ENCODE measurements at regions not wholly inside any gene's neighbourhood (a gene's known extent, or its start where the extent isn't known, plus 50 kb on each side); places are given as distances from the start of the nearest gene placed in this dataset.

DNA sequence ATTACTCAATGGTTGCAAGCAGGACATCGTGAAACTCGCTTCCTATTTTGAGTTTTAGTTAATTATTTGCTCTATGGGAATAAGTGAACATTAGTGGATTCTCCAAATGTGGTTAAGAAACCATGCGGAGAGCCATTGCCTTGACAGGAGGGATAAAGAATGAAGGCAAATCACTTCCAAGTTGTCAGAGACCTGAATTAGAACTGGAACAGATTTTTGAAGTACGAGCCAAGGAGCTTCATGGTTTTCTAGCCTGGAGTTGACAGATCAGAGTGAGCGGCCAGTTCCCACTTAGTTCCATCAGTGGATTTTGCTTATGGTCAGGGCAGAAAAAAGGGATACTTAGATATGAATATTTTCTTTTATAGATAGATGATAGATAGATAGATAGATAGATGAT, 171.4 kb upstream of the CDH10 start:
- TF ChIP-seq EZH2 (IDR thresholded peaks at IDR 0.05; ENCODE audit: low read length, unreplicated experiment): no peak
- no peak for TF ChIP-seq CTCF (conservative IDR thresholded peaks at IDR 0.05; ENCODE audit: low read depth, low read length)
